H1 (cell line): ENCODE measurements at regions not wholly inside any gene's neighbourhood (a gene's known extent, or its start where the extent isn't known, plus 50 kb on each side); places are given as distances from the start of the nearest gene placed in this dataset.

Experiments used
- CTCF ChIA-PET: fragments of 300-600 bp; sonication (Branson Sonifier 250); formaldehyde crosslinking; loops from one replicate; lab custom pipeline; 2021; ENCODE audit not compliant: partially characterized antibody; lab: Charles Lee
- POLR2A ChIA-PET: fragments of 300-600 bp; sonication (Branson Sonifier 250); formaldehyde crosslinking; loops from one replicate; lab custom pipeline; 2021; ENCODE audit warnings: inconsistent platforms; ENCODE audit not compliant: partially characterized antibody; lab: Charles Lee
- DNase-seq, 2 experiments: peaks; one replicate each; pipeline versions ENCODE4 v3.0.0 to v3.0.0-alpha.2; 2010 to 2022; ENCODE audit warnings: low spot score in 2 of 2, low read depth in 1 of 2, mixed read lengths in 1 of 2
- FAIRE-seq: peaks from 2 replicates; lab custom pipeline; 2011; peaks lifted over from hg19 to GRCh38; lab: Jason Lieb, UNC
- H2AFZ ChIP-seq: 2 replicates; pipeline ENCODE4 v1.8.1; 2012; ENCODE audit warnings: low read length, inconsistent platforms
- H2AK5ac ChIP-seq: 2 replicates; pipeline ENCODE4 v1.6.1; 2013; ENCODE audit warnings: low read depth, low read length
- H2BK120ac ChIP-seq: replicated peaks from 2 replicates; pipeline ENCODE3; 2013; ENCODE audit warnings: low read depth, low read length, inconsistent platforms
- H2BK12ac ChIP-seq: 2 replicates; pipeline ENCODE4 v1.6.1; 2013; ENCODE audit warnings: low read depth, low read length
- H2BK15ac ChIP-seq: 2 replicates; pipeline ENCODE4 v1.6.1; 2013; ENCODE audit warnings: low read length
- H2BK20ac ChIP-seq: 2 replicates; pipeline ENCODE4 v1.6.1; 2013; ENCODE audit warnings: low read length
- H2BK5ac ChIP-seq: 2 replicates; pipeline ENCODE4 v1.6.1; 2013; ENCODE audit warnings: low read depth, low read length
- H3K14ac ChIP-seq: 2 replicates; pipeline ENCODE4 v1.6.1; 2013; ENCODE audit warnings: inconsistent platforms; ENCODE audit not compliant: insufficient read length
- H3K18ac ChIP-seq: 2 replicates; pipeline ENCODE4 v1.6.1; 2013; ENCODE audit warnings: low read length; ENCODE audit errors: extremely low read depth
- H3K23ac ChIP-seq: 2 replicates; pipeline ENCODE4 v1.6.1; 2013; ENCODE audit warnings: inconsistent platforms; ENCODE audit not compliant: insufficient read length
- H3K23me2 ChIP-seq: 2 replicates; pipeline ENCODE4 v1.6.1; 2013; ENCODE audit warnings: low read depth, low read length
- H3K27ac ChIP-seq: 2 replicates; pipeline ENCODE4 v1.6.1; 2011; ENCODE audit warnings: low read depth, low read length, inconsistent platforms
- H3K27me3 ChIP-seq, 4 experiments: replicated peaks in 1 of 4; 1 replicate in 1 of 4; 2 replicates in 3 of 4; pipeline versions ENCODE4 v1.6.1 to v1.8.1; 2011 to 2013; ENCODE audit warnings: low read length in 3 of 4, mild to moderate bottlenecking in 3 of 4, inconsistent platforms in 2 of 4, mixed read lengths in 2 of 4, moderate library complexity in 1 of 4; ENCODE audit not compliant: control insufficient read depth in 3 of 4, insufficient read depth in 3 of 4; ENCODE audit errors: extremely low read depth in 1 of 4
- H3K36me3 ChIP-seq, 4 experiments: 2 replicates each; pipeline versions ENCODE4 v1.6.1 to v1.8.1; 2011 to 2013; ENCODE audit warnings: mild to moderate bottlenecking in 4 of 4, low read length in 3 of 4, moderate library complexity in 2 of 4, control low read depth in 1 of 4, inconsistent platforms in 1 of 4; ENCODE audit not compliant: insufficient read depth in 4 of 4, control insufficient read depth in 2 of 4
- H3K4ac ChIP-seq: replicated peaks from 2 replicates; pipeline ENCODE3; 2013; ENCODE audit warnings: low read length, low read depth, mixed read lengths, inconsistent platforms; ENCODE audit not compliant: insufficient read length
- H3K4me1 ChIP-seq, 4 experiments: replicated peaks in 1 of 4; 1 replicate in 1 of 4; 2 replicates in 3 of 4; pipeline versions ENCODE4 v1.6.1 to v1.8.1; 2011 to 2013; ENCODE audit warnings: low read length in 3 of 4, inconsistent platforms in 2 of 4, mixed read lengths in 1 of 4; ENCODE audit not compliant: insufficient read depth in 4 of 4, control insufficient read depth in 3 of 4
- H3K4me2 ChIP-seq, 2 experiments: 2 replicates each; pipeline versions ENCODE4 v1.6.1 to v1.8.1; 2011 to 2013; ENCODE audit warnings: low read depth in 2 of 2, low read length in 2 of 2, control low read depth in 1 of 2, inconsistent platforms in 1 of 2, mild to moderate bottlenecking in 1 of 2; ENCODE audit not compliant: insufficient read depth in 1 of 2
- H3K4me3 ChIP-seq, 4 experiments: fragments of 200-600, 300-600 bp in 1 of 4; sonication (generic), shearing (Covaris generic), sonication (Bioruptor Twin) in 1 of 4; 2 replicates each; pipeline versions ENCODE4 v1.5.1 to v1.8.1; 2011 to 2016; ENCODE audit warnings: low read length in 4 of 4, low read depth in 3 of 4, control low read depth in 2 of 4, inconsistent platforms in 2 of 4, mild to moderate bottlenecking in 2 of 4, mixed read lengths in 1 of 4, moderate library complexity in 1 of 4; ENCODE audit not compliant: insufficient read depth in 2 of 4; ENCODE audit errors: extremely low read depth in 1 of 4
- H3K56ac ChIP-seq: replicated peaks from 2 replicates; pipeline ENCODE3; 2013; ENCODE audit warnings: low read depth, mild to moderate bottlenecking, mixed read lengths, low read length, inconsistent platforms; ENCODE audit not compliant: insufficient read length
- H3K79me1 ChIP-seq: 2 replicates; pipeline ENCODE4 v1.6.1; 2013; ENCODE audit warnings: low read depth, low read length, control low read depth
- H3K79me2 ChIP-seq, 2 experiments: 2 replicates each; pipeline versions ENCODE4 v1.6.1 to v1.8.1; 2012 to 2013; ENCODE audit warnings: low read length in 2 of 2, mild to moderate bottlenecking in 2 of 2, inconsistent platforms in 1 of 2; ENCODE audit not compliant: insufficient read depth in 2 of 2, control insufficient read depth in 1 of 2
- H3K9ac ChIP-seq, 4 experiments: replicated peaks in 1 of 4; 1 replicate in 1 of 4; 2 replicates in 3 of 4; pipeline versions ENCODE4 v1.6.1 to v1.8.1; 2011 to 2013; ENCODE audit warnings: low read depth in 3 of 4, low read length in 3 of 4, control low read depth in 2 of 4, mild to moderate bottlenecking in 2 of 4, moderate library complexity in 2 of 4, inconsistent platforms in 1 of 4; ENCODE audit errors: extremely low read depth in 1 of 4
- H3K9me3 ChIP-seq, 2 experiments: 2 replicates each; pipeline versions ENCODE4 v1.6.1 to v1.8.1; 2012 to 2013; ENCODE audit warnings: mild to moderate bottlenecking in 2 of 2, moderate library complexity in 2 of 2, control low read depth in 1 of 2, inconsistent platforms in 1 of 2, low read depth in 1 of 2, low read length in 1 of 2, mixed read lengths in 1 of 2; ENCODE audit not compliant: insufficient read depth in 2 of 2
- H4K20me1 ChIP-seq, 2 experiments: replicated peaks in 1 of 2; 2 replicates each; pipeline versions ENCODE3 to v1.8.1; 2011 to 2013; ENCODE audit warnings: inconsistent platforms in 2 of 2, low read length in 2 of 2, mild to moderate bottlenecking in 1 of 2; ENCODE audit not compliant: insufficient read depth in 2 of 2, control insufficient read depth in 1 of 2
- H4K5ac ChIP-seq: 2 replicates; pipeline ENCODE4 v1.6.1; 2013; ENCODE audit warnings: low read length, low read depth, mixed read lengths, inconsistent platforms; ENCODE audit not compliant: insufficient read length
- H4K8ac ChIP-seq: 2 replicates; pipeline ENCODE4 v1.8.0; 2013; ENCODE audit warnings: mild to moderate bottlenecking, moderate library complexity, low read length, inconsistent platforms; ENCODE audit not compliant: insufficient read depth; ENCODE audit errors: extremely low read depth
- H4K91ac ChIP-seq: replicated peaks from 2 replicates; pipeline ENCODE3; 2013; ENCODE audit warnings: low read length, mixed read lengths, inconsistent platforms; ENCODE audit not compliant: insufficient read length
- BRCA1 ChIP-seq: IDR thresholded peaks from 2 replicates; pipeline ENCODE4 v1.6.1; 2012; ENCODE audit warnings: low read depth, low read length, improper control_type of control experiment
- CTBP2 ChIP-seq: IDR thresholded peaks from 2 replicates; pipeline ENCODE4 v1.7.0; 2011; ENCODE audit warnings: borderline replicate concordance, mild to moderate bottlenecking, moderate library complexity, mixed read lengths, low read length; ENCODE audit not compliant: insufficient read depth, insufficient read length
- EZH2 ChIP-seq: fragments of 200-600 bp; sonication (generic); IDR thresholded peaks from 2 replicates; pipeline ENCODE4 v1.7.1; 2012; ENCODE audit warnings: low read depth, mild to moderate bottlenecking, moderate library complexity, low read length, inconsistent platforms; ENCODE audit not compliant: severe bottlenecking
- RBBP5 ChIP-seq: IDR thresholded peaks from 2 replicates; pipeline ENCODE4 v1.7.1; 2012; ENCODE audit warnings: low read depth, mild to moderate bottlenecking, inconsistent platforms, low read length, moderate library complexity, borderline replicate concordance
- RFX5 ChIP-seq: IDR thresholded peaks from 2 replicates; pipeline ENCODE4 v1.6.1; 2011; ENCODE audit warnings: low read depth, low read length, improper control_type of control experiment, borderline replicate concordance
- RXRA ChIP-seq: IDR thresholded peaks from 2 replicates; pipeline ENCODE4 v1.6.1; 2011; ENCODE audit warnings: low read depth, mild to moderate bottlenecking, low read length, moderate library complexity; ENCODE audit not compliant: insufficient read depth
- SIX5 ChIP-seq: IDR thresholded peaks from 2 replicates; pipeline ENCODE4 v1.6.1; 2011; ENCODE audit warnings: mild to moderate bottlenecking, low read depth, low read length
- SP2 ChIP-seq: IDR thresholded peaks from 2 replicates; pipeline ENCODE4 v1.6.1; 2012; ENCODE audit warnings: mild to moderate bottlenecking, low read length, inconsistent platforms
- SUZ12 ChIP-seq: fragments of 200-600 bp; sonication (generic); IDR thresholded peaks from 2 replicates; pipeline ENCODE4 v1.6.1; 2012; ENCODE audit warnings: mild to moderate bottlenecking, inconsistent platforms, low read length, moderate library complexity, mixed read lengths
- TBP ChIP-seq: IDR thresholded peaks from 2 replicates; pipeline ENCODE4 v1.6.1; 2011; ENCODE audit warnings: low read depth, low read length, improper control_type of control experiment
- TCF12 ChIP-seq: IDR thresholded peaks from 2 replicates; pipeline ENCODE4 v1.6.1; 2011; ENCODE audit warnings: low read depth, mild to moderate bottlenecking, low read length
- WGBS, 2 experiments: shearing (Covaris generic) in 1 of 2; methylation state at CpG; one replicate each; pipeline versions ENCODE4 v1.1.6 to v1.1.7; 2013 to 2015; ENCODE audit warnings: low lambda C conversion rate in 2 of 2, mixed read lengths in 2 of 2, inconsistent platforms in 1 of 2, low coverage in 1 of 2, missing lambda C conversion rate in 1 of 2; ENCODE audit not compliant: insufficient replicate concordance in 2 of 2, insufficient coverage in 1 of 2, insufficient read length in 1 of 2; ENCODE audit errors: extremely low coverage in 1 of 2, missing lambda C conversion rate in 1 of 2; 5-methylcytosine and 5-hydroxymethylcytosine counted together
- TF ChIP-seq, protein P1 (sequence below), 3 experiments: IDR thresholded peaks; 1 replicate in 2 of 3; 2 replicates in 1 of 3; pipeline versions ENCODE4 v1.5.1 to v1.6.1; 2011; ENCODE audit warnings: low read length in 3 of 3, mild to moderate bottlenecking in 3 of 3, inconsistent platforms in 2 of 3, low read depth in 1 of 3, moderate library complexity in 1 of 3; ENCODE audit not compliant: insufficient read depth in 1 of 3; ENCODE audit errors: control extremely low read depth in 1 of 3
- TF ChIP-seq, protein P2 (sequence below): IDR thresholded peaks from 2 replicates; pipeline ENCODE4 v1.6.1; 2012; ENCODE audit warnings: inconsistent platforms

DNA sequence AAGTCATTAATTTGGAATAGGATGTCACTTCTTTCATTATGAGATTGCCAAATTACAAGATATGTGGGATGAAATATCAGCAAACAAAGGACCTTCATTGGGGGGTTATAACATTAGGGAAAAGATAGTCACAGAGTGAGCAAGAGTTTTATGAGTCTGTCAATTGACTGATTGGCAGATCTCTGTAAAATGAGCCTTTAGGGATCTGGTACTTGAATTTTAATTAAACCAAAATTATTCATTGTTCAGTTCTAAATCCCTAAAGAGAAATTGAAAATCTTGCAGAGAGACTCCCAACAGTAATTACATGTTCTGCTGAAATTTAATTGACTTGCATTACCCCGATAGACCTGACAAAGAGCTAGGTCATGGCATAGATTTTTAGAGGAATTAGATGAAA, 768.1 kb upstream of the SPRY2 start:
- Histone ChIP-seq H3K79me1 (no peaks in the 10 kb centered on the region), H3K79me2 (no peaks in the 10 kb centered on the region), H3K9ac (no peak overlapping the region), H3K4ac (no peak overlapping the region), H3K14ac (no peak overlapping the region), H3K23me2 (no peaks in the 10 kb centered on the region), H3K18ac (no peak overlapping the region), H3K4me2 (no peak overlapping the region), H2BK20ac (no peak overlapping the region), H3K4me1 (no peaks in the 10 kb centered on the region; a peak in 1 of 7 replicates), H4K8ac (no peak overlapping the region), H3K36me3 (no peaks in the 10 kb centered on the region), H4K91ac (no peak overlapping the region), H2AK5ac (no peak overlapping the region), H2BK120ac (no peak overlapping the region), H4K20me1 (no peaks in the 10 kb centered on the region), H3K56ac (no peak overlapping the region), H3K23ac (no peak overlapping the region), H4K5ac (no peak overlapping the region), H3K27me3 (no peaks in the 10 kb centered on the region), H2BK12ac (no peak overlapping the region), H3K27ac (no peak overlapping the region), H2AFZ (no peak overlapping the region), H2BK5ac (no peak overlapping the region)
- no peak for DNase-seq
- CTCF ChIA-PET: no interaction called here
- POLR2A ChIA-PET: no interaction called here
- WGBS, 2 experiments: 92% methylated on average over 1 of the region's 1 CpG; no CpG with 5 or more reads in 1 of the 2 experiments
- TF ChIP-seq, protein P1, sequence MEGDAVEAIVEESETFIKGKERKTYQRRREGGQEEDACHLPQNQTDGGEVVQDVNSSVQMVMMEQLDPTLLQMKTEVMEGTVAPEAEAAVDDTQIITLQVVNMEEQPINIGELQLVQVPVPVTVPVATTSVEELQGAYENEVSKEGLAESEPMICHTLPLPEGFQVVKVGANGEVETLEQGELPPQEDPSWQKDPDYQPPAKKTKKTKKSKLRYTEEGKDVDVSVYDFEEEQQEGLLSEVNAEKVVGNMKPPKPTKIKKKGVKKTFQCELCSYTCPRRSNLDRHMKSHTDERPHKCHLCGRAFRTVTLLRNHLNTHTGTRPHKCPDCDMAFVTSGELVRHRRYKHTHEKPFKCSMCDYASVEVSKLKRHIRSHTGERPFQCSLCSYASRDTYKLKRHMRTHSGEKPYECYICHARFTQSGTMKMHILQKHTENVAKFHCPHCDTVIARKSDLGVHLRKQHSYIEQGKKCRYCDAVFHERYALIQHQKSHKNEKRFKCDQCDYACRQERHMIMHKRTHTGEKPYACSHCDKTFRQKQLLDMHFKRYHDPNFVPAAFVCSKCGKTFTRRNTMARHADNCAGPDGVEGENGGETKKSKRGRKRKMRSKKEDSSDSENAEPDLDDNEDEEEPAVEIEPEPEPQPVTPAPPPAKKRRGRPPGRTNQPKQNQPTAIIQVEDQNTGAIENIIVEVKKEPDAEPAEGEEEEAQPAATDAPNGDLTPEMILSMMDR (IDR thresholded peaks at IDR 0.05; ENCODE audit: control extremely low read depth in 1 of 3, insufficient read depth in 1 of 3, low read depth in 1 of 3, low read length in 3 of 3): no peak
- TF ChIP-seq RFX5 (no peak), CTBP2 (no peak), TBP (no peak), EZH2 (no peak), BRCA1 (no peak), RXRA (no peak), SUZ12 (no peak), SIX5 (no peak), RBBP5 (no peak), TCF12 (no peak), SP2 (no peak)
- TF ChIP-seq, protein P2, sequence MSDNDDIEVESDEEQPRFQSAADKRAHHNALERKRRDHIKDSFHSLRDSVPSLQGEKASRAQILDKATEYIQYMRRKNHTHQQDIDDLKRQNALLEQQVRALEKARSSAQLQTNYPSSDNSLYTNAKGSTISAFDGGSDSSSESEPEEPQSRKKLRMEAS: no peak
- TF ChIP-seq, all 59 proteins: peak for 0
- H2BK15ac ChIP-seq: no peak overlapping the region
- no peak overlapping the region for H3K4me3 ChIP-seq
- H3K9me3 ChIP-seq: no peaks in the 10 kb centered on the region
- FAIRE-seq: no peak
